Cardiac muscle cell (in vitro differentiated cells and primary cell): ENCODE measurements at regions not wholly inside any gene's neighbourhood (a gene's known extent, or its start where the extent isn't known, plus 50 kb on each side); places are given as distances from the start of the nearest gene placed in this dataset.

Experiments
- DNase-seq, 2 donors: peaks; one replicate each; pipeline versions ENCODE4 v3.0.0 to v3.0.0-alpha.2; 2010 to 2017; ENCODE audit warnings: low read depth in 1 of 2, low spot score in 1 of 2
- H3K27ac ChIP-seq: fragments of 200-600 bp; sonication (generic); 2 replicates; pipeline ENCODE4 v1.5.1; 2016
- H3K27me3 ChIP-seq: fragments of 200-600 bp; sonication (generic); 2 replicates; pipeline ENCODE4 v1.6.0; 2016; ENCODE audit warnings: control low read depth
- H3K36me3 ChIP-seq: fragments of 200-600 bp; sonication (generic); 2 replicates; pipeline ENCODE4 v1.5.1; 2016; ENCODE audit warnings: control low read depth
- H3K4me1 ChIP-seq: fragments of 200-600 bp; sonication (generic); 2 replicates; pipeline ENCODE4 v1.8.1; 2017; ENCODE audit warnings: low read depth, mild to moderate bottlenecking, mixed run types
- H3K4me3 ChIP-seq: fragments of 200-600 bp; sonication (generic); 2 replicates; pipeline ENCODE4 v1.5.1; 2016; ENCODE audit warnings: mild to moderate bottlenecking
- H3K9me3 ChIP-seq: fragments of 200-600 bp; sonication (generic); 2 replicates; pipeline ENCODE4 v1.5.1; 2017; ENCODE audit warnings: low read depth, mild to moderate bottlenecking, control low read depth
- TF ChIP-seq, protein P1 (sequence below): IDR thresholded peaks from 2 replicates; pipeline ENCODE4 v1.5.1; 2012; ENCODE audit warnings: low read depth, mild to moderate bottlenecking, low read length

DNA sequence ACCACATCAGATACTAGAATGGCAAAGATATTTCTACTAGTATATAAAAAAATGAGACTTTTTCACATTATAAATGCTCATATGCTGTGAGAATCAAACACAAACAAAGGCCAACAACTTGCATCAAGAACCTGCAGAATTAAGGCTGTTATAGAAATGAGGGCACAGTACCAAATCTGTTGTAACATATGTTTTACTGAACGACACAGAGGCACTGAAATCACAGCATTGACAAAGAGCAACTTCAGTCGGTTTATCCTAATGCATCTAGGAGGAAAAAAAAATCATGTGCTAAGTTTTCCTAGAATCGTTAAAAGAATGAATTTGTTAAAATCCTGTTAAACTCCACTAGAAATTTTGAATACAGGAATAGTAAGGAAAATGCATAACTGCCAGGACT, 617.4 kb upstream of the NETO1 start:
- H3K27ac ChIP-seq = no peak overlapping the region
- H3K36me3 ChIP-seq = no peaks in the 10 kb centered on the region
- no peak for DNase-seq
- H3K4me3 ChIP-seq = no peak overlapping the region
- H3K27me3 ChIP-seq = no peaks in the 10 kb centered on the region
- H3K9me3 ChIP-seq = no peaks in the 10 kb centered on the region
- TF ChIP-seq, protein P1, sequence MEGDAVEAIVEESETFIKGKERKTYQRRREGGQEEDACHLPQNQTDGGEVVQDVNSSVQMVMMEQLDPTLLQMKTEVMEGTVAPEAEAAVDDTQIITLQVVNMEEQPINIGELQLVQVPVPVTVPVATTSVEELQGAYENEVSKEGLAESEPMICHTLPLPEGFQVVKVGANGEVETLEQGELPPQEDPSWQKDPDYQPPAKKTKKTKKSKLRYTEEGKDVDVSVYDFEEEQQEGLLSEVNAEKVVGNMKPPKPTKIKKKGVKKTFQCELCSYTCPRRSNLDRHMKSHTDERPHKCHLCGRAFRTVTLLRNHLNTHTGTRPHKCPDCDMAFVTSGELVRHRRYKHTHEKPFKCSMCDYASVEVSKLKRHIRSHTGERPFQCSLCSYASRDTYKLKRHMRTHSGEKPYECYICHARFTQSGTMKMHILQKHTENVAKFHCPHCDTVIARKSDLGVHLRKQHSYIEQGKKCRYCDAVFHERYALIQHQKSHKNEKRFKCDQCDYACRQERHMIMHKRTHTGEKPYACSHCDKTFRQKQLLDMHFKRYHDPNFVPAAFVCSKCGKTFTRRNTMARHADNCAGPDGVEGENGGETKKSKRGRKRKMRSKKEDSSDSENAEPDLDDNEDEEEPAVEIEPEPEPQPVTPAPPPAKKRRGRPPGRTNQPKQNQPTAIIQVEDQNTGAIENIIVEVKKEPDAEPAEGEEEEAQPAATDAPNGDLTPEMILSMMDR = no peak
- H3K4me1 ChIP-seq = no peaks in the 10 kb centered on the region

DNA sequence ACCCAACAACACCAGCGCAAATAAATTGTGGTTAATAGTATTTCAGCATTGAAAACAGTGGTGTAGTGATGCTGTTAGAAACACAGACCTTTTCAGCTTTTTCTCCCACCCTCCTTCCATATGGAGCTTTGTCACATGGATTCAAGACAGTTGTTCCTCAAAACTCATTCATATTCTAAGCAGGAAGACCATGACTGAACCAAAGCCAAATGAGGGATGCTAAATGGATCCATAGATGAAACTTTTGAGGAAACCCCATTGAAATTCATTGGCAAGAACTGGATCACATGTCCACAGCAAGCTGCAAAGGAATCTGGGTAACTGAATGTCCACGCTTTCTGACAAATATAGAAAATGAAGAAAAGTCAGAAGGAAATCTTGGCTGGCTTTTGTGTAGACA, 615.1 kb upstream of the NETO1 start:
- Histone ChIP-seq H3K4me3 (no peak overlapping the region), H3K27me3 (no peaks in the 10 kb centered on the region), H3K4me1 (peaks cover 4% of the 10 kb centered on the region), H3K36me3 (no peaks in the 10 kb centered on the region), H3K9me3 (no peaks in the 10 kb centered on the region), H3K27ac (no peak overlapping the region)
- no peak for DNase-seq
- TF ChIP-seq, protein P1 = no peak

DNA sequence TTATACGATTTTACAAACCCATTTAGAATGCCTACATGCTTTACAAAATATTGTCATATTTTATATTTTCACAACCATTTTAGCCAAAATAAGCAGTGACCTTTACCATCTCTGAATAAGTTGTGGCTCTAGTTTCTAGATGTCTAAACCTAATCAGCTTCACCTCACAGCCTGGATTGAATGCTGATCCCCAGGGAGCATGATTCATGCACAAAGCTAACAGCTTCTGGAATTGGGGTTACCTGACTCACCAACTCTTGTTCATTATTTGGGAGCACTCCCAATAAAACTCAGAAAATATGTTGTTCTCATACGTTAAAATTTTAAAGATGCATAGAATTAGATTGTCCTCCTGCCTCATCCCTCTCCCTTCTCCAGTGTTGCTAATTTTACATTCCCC, 611.7 kb upstream of the NETO1 start:
- no peaks in the 10 kb centered on the region for H3K9me3 ChIP-seq
- no peak overlapping the region for H3K27ac ChIP-seq
- no peak overlapping the region for H3K4me3 ChIP-seq
- no peak for DNase-seq
- no peaks in the 10 kb centered on the region for H3K36me3 ChIP-seq
- TF ChIP-seq, protein P1 = no peak
- no peaks in the 10 kb centered on the region for H3K27me3 ChIP-seq
- peaks cover 4% of the 10 kb centered on the region for H3K4me1 ChIP-seq

DNA sequence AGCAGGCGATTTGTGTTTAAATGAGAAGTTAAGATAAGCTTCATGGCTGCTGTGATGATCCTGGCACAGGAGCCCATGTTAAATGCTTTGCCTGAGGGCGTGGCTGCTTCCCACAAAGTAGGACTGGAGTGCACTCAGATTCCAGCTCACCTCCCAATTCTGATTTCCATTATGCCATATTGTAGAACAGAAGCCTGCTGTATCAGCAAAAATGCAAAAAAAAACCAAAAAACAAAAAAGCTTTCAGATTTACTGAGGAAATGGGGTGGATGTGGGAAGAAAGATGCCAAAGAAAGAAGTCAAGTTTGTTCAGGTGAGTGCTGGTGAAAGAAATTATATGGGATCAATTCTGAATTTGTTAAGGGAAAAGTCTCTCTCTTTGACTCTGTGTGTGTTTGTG, 610.4 kb upstream of the NETO1 start:
- peaks cover 4% of the 10 kb centered on the region for H3K4me1 ChIP-seq
- H3K27ac ChIP-seq = no peak overlapping the region
- H3K9me3 ChIP-seq = no peaks in the 10 kb centered on the region
- H3K36me3 ChIP-seq = no peaks in the 10 kb centered on the region
- DNase-seq = no peak
- TF ChIP-seq, protein P1 = no peak
- H3K27me3 ChIP-seq = no peaks in the 10 kb centered on the region
- H3K4me3 ChIP-seq = no peak overlapping the region

DNA sequence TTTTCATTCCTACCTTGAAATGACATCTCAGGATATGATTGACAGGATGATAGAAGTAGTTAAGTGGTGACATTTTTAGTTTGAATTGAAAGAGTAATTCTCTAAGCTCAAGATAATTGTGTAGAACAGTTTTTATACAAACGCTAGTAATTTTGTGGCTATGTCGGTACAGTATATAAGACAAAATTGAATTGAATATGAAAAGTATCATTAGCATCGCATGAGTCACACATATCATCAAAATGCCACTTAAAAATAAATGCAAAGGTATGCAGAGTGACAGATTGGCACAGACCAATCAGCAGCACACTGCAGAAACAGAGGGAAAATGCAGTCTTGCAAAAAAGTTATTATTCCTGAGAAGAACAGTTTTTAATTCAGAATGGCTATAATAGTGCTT, 608.2 kb upstream of the NETO1 start:
- no peaks in the 10 kb centered on the region for H3K27me3 ChIP-seq
- TF ChIP-seq, protein P1 = no peak
- no peaks in the 10 kb centered on the region for H3K9me3 ChIP-seq
- DNase-seq = no peak
- no peak overlapping the region for H3K4me3 ChIP-seq
- no peaks in the 10 kb centered on the region for H3K36me3 ChIP-seq
- no peak overlapping the region for H3K27ac ChIP-seq
- H3K4me1 ChIP-seq = peaks cover 4% of the 10 kb centered on the region

DNA sequence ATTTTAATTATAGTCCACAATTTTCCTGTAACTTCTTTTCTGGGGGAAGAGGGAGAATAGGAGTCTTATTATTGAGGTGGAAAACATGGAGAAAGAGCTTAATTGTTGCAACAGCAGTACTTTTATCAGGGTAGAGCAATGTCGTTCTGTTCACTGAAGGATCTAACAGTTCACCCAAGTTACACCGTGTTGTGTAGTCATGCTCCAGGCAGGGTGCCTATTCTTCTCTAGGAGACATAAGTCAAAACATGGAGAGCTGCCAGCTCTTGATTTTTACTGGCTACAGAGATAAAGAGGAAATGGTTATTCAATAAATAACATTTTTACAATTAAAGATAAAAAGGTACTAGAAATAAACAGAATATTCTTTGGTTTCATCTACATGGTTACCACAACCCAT, 594.3 kb upstream of the NETO1 start:
- Histone ChIP-seq H3K9me3 (no peaks in the 10 kb centered on the region), H3K27ac (no peak overlapping the region), H3K4me3 (no peak overlapping the region), H3K36me3 (no peaks in the 10 kb centered on the region), H3K4me1 (no peaks in the 10 kb centered on the region), H3K27me3 (no peaks in the 10 kb centered on the region)
- TF ChIP-seq, protein P1 = no peak
- DNase-seq = peak in 1 of 2 donors; percentile 57
